GM04503 (cell line): ENCODE measurements at regions not wholly inside any gene's neighbourhood (a gene's known extent, or its start where the extent isn't known, plus 50 kb on each side); places are given as distances from the start of the nearest gene placed in this dataset.

Experiments used
- DNase-seq: peaks from one replicate; pipeline ENCODE4 v3.0.0-alpha.2; 2012; ENCODE audit warnings: low read depth

GRCh38 chrX:49773993-49774392 is 55.1 kb upstream of the PAGE4 start:
- DNase-seq = no peak

- peak; percentile 15 for DNase-seq
Measured at GRCh38 chrX:49767236-49767635, 61.9 kb upstream of the PAGE4 start.

- no peak for DNase-seq
Measured at GRCh38 chrX:49762175-49762720, 66.5 kb upstream of the PAGE1 start.

- no peak for DNase-seq
Measured at GRCh38 chrX:49761481-49761880, 65.7 kb upstream of the PAGE1 start.

- DNase-seq = no peak
Measured at GRCh38 chrX:49760290-49760890, 64.6 kb upstream of the PAGE1 start.

- no peak for DNase-seq
Measured at GRCh38 chrX:49756692-49757091, 60.9 kb upstream of the PAGE1 start.

- DNase-seq = no peak
Measured at GRCh38 chrX:49754233-49754857, 58.6 kb upstream of the PAGE1 start.

GRCh38 chrX:49753691-49754090 is 57.9 kb upstream of the PAGE1 start:
- DNase-seq = no peak

GRCh38 chrX:49748211-49748956 is 52.6 kb upstream of the PAGE1 start:
- no peak for DNase-seq

GRCh38 chrX:49746306-49746705 is 50.5 kb upstream of the PAGE1 start:
- no peak for DNase-seq
